ENCODE measurements at regions not wholly inside any gene's neighbourhood (a gene's known extent, or its start where the extent isn't known, plus 50 kb on each side); places are given as distances from the start of the nearest gene placed in this dataset.

GRCh38 chr4:18242919-18243693, 221.6 kb upstream of the LCORL start:
- Histone ChIP-seq H3K27ac (ENCODE audit: insufficient read depth, low read length, poor library complexity, severe bottlenecking) (no peak overlapping the region), H3K36me3 (ENCODE audit: control insufficient read depth, insufficient read depth, low read length) (no peaks in the 10 kb centered on the region), H3K9me3 (ENCODE audit: control insufficient read depth, low read length) (no peaks in the 10 kb centered on the region), H3K4me1 (ENCODE audit: control insufficient read depth, insufficient read depth, low read length, poor library complexity, severe bottlenecking) (no peaks in the 10 kb centered on the region), H3K4me3 (ENCODE audit: insufficient read depth, low read depth, low read length, poor library complexity, severe bottlenecking) (no peak overlapping the region), H3K27me3 (replicated peaks; ENCODE audit: control insufficient read depth, insufficient read depth, low read length, poor library complexity, severe bottlenecking) (no peaks in the 10 kb centered on the region)
- DNase-seq, result no peak

DNA sequence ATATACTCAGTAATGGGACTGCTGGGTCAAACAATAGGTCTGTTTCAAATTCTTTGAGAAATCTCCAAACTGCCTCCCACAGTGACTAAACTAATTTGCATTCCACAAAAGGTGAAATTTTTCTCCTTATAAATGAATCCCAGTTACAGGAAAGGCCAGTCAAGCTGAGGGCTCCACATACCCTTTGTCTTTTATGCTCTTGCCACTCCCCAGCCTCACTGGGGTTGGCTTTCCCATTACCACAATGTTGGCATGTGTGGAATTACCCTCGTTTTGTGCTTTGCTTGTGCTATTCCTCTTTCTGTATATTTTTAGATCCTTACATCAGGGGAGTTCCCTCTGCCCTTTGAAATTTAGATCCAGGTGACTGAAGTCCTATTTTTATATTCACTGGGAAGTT, 220.2 kb upstream of the LCORL start:
- H3K27me3 ChIP-seq (replicated peaks; ENCODE audit: control insufficient read depth, insufficient read depth, low read length, poor library complexity, severe bottlenecking), result no peaks in the 10 kb centered on the region
- no peaks in the 10 kb centered on the region for H3K4me1 ChIP-seq (ENCODE audit: control insufficient read depth, insufficient read depth, low read length, poor library complexity, severe bottlenecking)
- no peak overlapping the region for H3K27ac ChIP-seq (ENCODE audit: insufficient read depth, low read length, poor library complexity, severe bottlenecking)
- H3K36me3 ChIP-seq (ENCODE audit: control insufficient read depth, insufficient read depth, low read length), result no peaks in the 10 kb centered on the region
- H3K9me3 ChIP-seq (ENCODE audit: control insufficient read depth, low read length), result no peaks in the 10 kb centered on the region
- H3K4me3 ChIP-seq (ENCODE audit: insufficient read depth, low read depth, low read length, poor library complexity, severe bottlenecking), result no peak overlapping the region
- DNase-seq, result no peak

- Histone ChIP-seq H3K27ac (ENCODE audit: insufficient read depth, low read length, poor library complexity, severe bottlenecking) (no peak overlapping the region), H3K27me3 (replicated peaks; ENCODE audit: control insufficient read depth, insufficient read depth, low read length, poor library complexity, severe bottlenecking) (no peaks in the 10 kb centered on the region)
Measured at GRCh38 chr4:18234108-18234507, 212.6 kb upstream of the LCORL start.

GRCh38 chr4:18231726-18232125, 210.2 kb upstream of the LCORL start:
- Histone ChIP-seq H3K4me3 (ENCODE audit: insufficient read depth, low read depth, low read length, poor library complexity, severe bottlenecking) (no peak overlapping the region), H3K27me3 (replicated peaks; ENCODE audit: control insufficient read depth, insufficient read depth, low read length, poor library complexity, severe bottlenecking) (no peaks in the 10 kb centered on the region), H3K27ac (ENCODE audit: insufficient read depth, low read length, poor library complexity, severe bottlenecking) (no peak overlapping the region), H3K9me3 (ENCODE audit: control insufficient read depth, low read length) (no peaks in the 10 kb centered on the region), H3K36me3 (ENCODE audit: control insufficient read depth, insufficient read depth, low read length) (no peaks in the 10 kb centered on the region), H3K4me1 (ENCODE audit: control insufficient read depth, insufficient read depth, low read length, poor library complexity, severe bottlenecking) (no peaks in the 10 kb centered on the region)
- DNase-seq, result no peak

More at GRCh38 chr4:18234108-18234507, 212.6 kb upstream of the LCORL start:
- Histone ChIP-seq H3K9me3 (ENCODE audit: control insufficient read depth, low read length) (no peaks in the 10 kb centered on the region), H3K4me3 (ENCODE audit: insufficient read depth, low read depth, low read length, poor library complexity, severe bottlenecking) (no peak overlapping the region), H3K4me1 (ENCODE audit: control insufficient read depth, insufficient read depth, low read length, poor library complexity, severe bottlenecking) (no peaks in the 10 kb centered on the region), H3K36me3 (ENCODE audit: control insufficient read depth, insufficient read depth, low read length) (no peaks in the 10 kb centered on the region)
- DNase-seq, result no peak

GRCh38 chr4:18227880-18228279, 206.3 kb upstream of the LCORL start:
- no peak overlapping the region for H3K4me3 ChIP-seq (ENCODE audit: insufficient read depth, low read depth, low read length, poor library complexity, severe bottlenecking)
- no peak for DNase-seq
- no peaks in the 10 kb centered on the region for H3K4me1 ChIP-seq (ENCODE audit: control insufficient read depth, insufficient read depth, low read length, poor library complexity, severe bottlenecking)
- no peak overlapping the region for H3K27ac ChIP-seq (ENCODE audit: insufficient read depth, low read length, poor library complexity, severe bottlenecking)
- H3K36me3 ChIP-seq (ENCODE audit: control insufficient read depth, insufficient read depth, low read length), result no peaks in the 10 kb centered on the region
- H3K9me3 ChIP-seq (ENCODE audit: control insufficient read depth, low read length), result no peaks in the 10 kb centered on the region
- no peaks in the 10 kb centered on the region for H3K27me3 ChIP-seq (replicated peaks; ENCODE audit: control insufficient read depth, insufficient read depth, low read length, poor library complexity, severe bottlenecking)

DNA sequence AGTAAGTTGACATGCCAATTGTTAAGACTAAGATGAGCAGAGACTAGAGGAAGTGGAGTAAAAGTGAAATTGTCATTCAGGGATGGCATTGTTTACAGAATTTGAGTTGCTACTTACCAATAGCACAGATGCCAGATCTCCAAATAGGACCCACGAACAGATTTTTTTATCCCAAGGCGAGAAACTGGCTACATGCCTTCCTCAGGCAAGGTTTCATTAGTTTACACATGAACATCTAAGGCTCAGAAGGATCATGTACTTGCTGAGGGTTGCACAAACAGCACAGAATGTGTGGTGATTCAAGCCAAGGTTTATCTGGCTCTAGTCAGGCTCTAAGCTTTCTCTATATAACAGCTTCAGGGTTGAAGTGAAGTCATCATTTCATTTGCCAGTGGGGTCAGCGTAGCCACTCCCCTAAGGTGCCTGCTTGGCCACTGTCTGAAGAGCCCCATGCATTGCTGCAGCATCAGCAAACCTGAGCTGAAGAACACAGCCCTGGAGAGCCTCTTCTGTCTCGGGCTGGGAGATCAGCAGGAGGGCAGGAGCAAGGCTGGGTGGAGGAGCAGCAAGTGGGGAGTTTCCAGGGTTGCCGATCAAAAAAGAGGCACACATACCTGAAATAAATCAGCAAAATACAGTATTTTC, 193.0 kb upstream of the LCORL start:
- H3K4me1 ChIP-seq (ENCODE audit: control insufficient read depth, insufficient read depth, low read length, poor library complexity, severe bottlenecking), result no peaks in the 10 kb centered on the region
- H3K36me3 ChIP-seq (ENCODE audit: control insufficient read depth, insufficient read depth, low read length), result no peaks in the 10 kb centered on the region
- no peaks in the 10 kb centered on the region for H3K9me3 ChIP-seq (ENCODE audit: control insufficient read depth, low read length)
- H3K27me3 ChIP-seq (replicated peaks; ENCODE audit: control insufficient read depth, insufficient read depth, low read length, poor library complexity, severe bottlenecking), result no peaks in the 10 kb centered on the region
- H3K4me3 ChIP-seq (ENCODE audit: insufficient read depth, low read depth, low read length, poor library complexity, severe bottlenecking), result no peak overlapping the region
- H3K27ac ChIP-seq (ENCODE audit: insufficient read depth, low read length, poor library complexity, severe bottlenecking), result no peak overlapping the region
- DNase-seq, result no peak

DNA sequence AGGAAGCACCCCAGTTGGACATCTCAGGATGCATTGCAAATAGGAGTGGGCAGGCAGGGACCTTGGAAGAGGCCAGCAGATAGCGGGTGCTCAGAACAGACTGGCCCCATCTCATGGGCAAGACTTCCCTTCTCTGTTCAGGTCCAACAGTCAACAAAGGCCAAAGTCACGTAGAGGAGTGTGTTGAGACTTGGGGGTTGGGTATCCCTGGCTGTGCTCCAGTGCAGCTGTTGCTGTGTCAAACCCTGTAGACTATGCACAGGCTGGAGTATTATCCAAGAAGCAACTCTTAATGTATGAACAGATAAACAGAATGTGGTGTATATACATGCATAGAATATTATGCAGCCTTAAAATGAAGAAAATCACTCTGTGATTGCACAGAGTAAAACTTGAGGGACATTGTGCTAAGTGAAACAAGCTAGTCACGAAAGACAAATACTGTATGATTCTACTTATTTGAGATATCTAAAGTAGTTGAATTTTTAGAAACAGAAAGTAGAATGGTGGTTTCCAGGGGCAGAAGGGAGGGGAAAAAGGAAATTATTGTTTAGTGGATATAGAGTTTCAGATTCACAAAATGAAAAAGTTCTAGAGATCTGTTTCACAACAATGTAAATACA, 192.1 kb upstream of the LCORL start:
- Histone ChIP-seq H3K27me3 (replicated peaks; ENCODE audit: control insufficient read depth, insufficient read depth, low read length, poor library complexity, severe bottlenecking) (no peaks in the 10 kb centered on the region), H3K9me3 (ENCODE audit: control insufficient read depth, low read length) (no peaks in the 10 kb centered on the region), H3K4me3 (ENCODE audit: insufficient read depth, low read depth, low read length, poor library complexity, severe bottlenecking) (no peak overlapping the region), H3K4me1 (ENCODE audit: control insufficient read depth, insufficient read depth, low read length, poor library complexity, severe bottlenecking) (no peaks in the 10 kb centered on the region), H3K27ac (ENCODE audit: insufficient read depth, low read length, poor library complexity, severe bottlenecking) (no peak overlapping the region), H3K36me3 (ENCODE audit: control insufficient read depth, insufficient read depth, low read length) (no peaks in the 10 kb centered on the region)
- no peak for DNase-seq

- no peak for DNase-seq
- no peak overlapping the region for H3K4me3 ChIP-seq (ENCODE audit: insufficient read depth, low read depth, low read length, poor library complexity, severe bottlenecking)
- no peaks in the 10 kb centered on the region for H3K27me3 ChIP-seq (replicated peaks; ENCODE audit: control insufficient read depth, insufficient read depth, low read length, poor library complexity, severe bottlenecking)
- H3K4me1 ChIP-seq (ENCODE audit: control insufficient read depth, insufficient read depth, low read length, poor library complexity, severe bottlenecking), result no peaks in the 10 kb centered on the region
- H3K36me3 ChIP-seq (ENCODE audit: control insufficient read depth, insufficient read depth, low read length), result no peaks in the 10 kb centered on the region
- no peaks in the 10 kb centered on the region for H3K9me3 ChIP-seq (ENCODE audit: control insufficient read depth, low read length)
- H3K27ac ChIP-seq (ENCODE audit: insufficient read depth, low read length, poor library complexity, severe bottlenecking), result no peak overlapping the region
Measured at GRCh38 chr4:18209448-18209847, 187.9 kb upstream of the LCORL start.

DNA sequence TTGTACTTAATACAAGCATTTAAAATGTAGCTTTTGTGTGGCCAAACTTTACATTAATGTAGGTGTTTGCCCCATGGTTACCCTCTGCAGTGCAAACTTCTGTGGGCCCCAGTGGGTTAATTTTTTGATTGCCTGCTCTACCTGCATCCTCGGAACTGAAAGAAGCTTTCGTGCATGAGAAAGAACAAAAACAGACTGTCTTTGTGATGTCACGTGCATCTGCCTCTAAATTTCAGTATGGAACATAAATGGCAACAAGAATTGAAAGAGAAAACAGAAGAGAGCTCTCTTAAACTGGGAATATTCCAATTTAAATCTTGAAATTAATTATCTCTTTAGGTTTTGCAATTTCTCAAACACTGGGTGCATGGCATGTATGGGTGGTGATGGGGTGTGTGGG, 182.4 kb upstream of the LCORL start:
- Histone ChIP-seq H3K4me3 (ENCODE audit: insufficient read depth, low read depth, low read length, poor library complexity, severe bottlenecking) (no peak overlapping the region), H3K36me3 (ENCODE audit: control insufficient read depth, insufficient read depth, low read length) (no peaks in the 10 kb centered on the region), H3K27ac (ENCODE audit: insufficient read depth, low read length, poor library complexity, severe bottlenecking) (no peak overlapping the region), H3K4me1 (ENCODE audit: control insufficient read depth, insufficient read depth, low read length, poor library complexity, severe bottlenecking) (no peaks in the 10 kb centered on the region), H3K9me3 (ENCODE audit: control insufficient read depth, low read length) (no peaks in the 10 kb centered on the region), H3K27me3 (replicated peaks; ENCODE audit: control insufficient read depth, insufficient read depth, low read length, poor library complexity, severe bottlenecking) (no peaks in the 10 kb centered on the region)
- no peak for DNase-seq

GRCh38 chr4:18202486-18202885, 180.9 kb upstream of the LCORL start:
- Histone ChIP-seq H3K36me3 (ENCODE audit: control insufficient read depth, insufficient read depth, low read length) (no peaks in the 10 kb centered on the region), H3K4me3 (ENCODE audit: insufficient read depth, low read depth, low read length, poor library complexity, severe bottlenecking) (no peak overlapping the region), H3K9me3 (ENCODE audit: control insufficient read depth, low read length) (no peaks in the 10 kb centered on the region), H3K4me1 (ENCODE audit: control insufficient read depth, insufficient read depth, low read length, poor library complexity, severe bottlenecking) (no peaks in the 10 kb centered on the region), H3K27ac (ENCODE audit: insufficient read depth, low read length, poor library complexity, severe bottlenecking) (no peak overlapping the region), H3K27me3 (replicated peaks; ENCODE audit: control insufficient read depth, insufficient read depth, low read length, poor library complexity, severe bottlenecking) (no peaks in the 10 kb centered on the region)
- no peak for DNase-seq
